NCI-H2227 treated with DMSO at 0.1 percent for 48 hours (cell line): ENCODE measurements at regions not wholly inside any gene's neighbourhood (a gene's known extent, or its start where the extent isn't known, plus 50 kb on each side); places are given as distances from the start of the nearest gene placed in this dataset.

Experiments used
- DNase-seq: peaks from one replicate; lab custom pipeline; 2025; lab: John Stamatoyannopoulos, UW

DNA sequence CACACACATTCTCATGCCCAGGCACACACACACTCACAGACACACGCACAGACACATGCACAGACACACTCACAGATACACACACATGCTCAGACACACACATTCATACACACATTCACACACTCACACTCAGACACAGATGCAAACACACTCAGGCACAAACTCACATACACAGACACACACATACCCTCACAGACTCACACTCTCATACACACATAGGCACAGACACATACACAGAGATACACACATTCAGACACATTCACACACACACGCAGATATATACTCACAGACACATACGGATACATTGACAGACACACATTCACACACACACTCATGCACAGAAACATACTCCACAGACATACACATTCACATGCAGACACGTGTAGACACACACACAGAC is 89.6 kb downstream of the RBFOX3 start:
- no peak for DNase-seq

DNA sequence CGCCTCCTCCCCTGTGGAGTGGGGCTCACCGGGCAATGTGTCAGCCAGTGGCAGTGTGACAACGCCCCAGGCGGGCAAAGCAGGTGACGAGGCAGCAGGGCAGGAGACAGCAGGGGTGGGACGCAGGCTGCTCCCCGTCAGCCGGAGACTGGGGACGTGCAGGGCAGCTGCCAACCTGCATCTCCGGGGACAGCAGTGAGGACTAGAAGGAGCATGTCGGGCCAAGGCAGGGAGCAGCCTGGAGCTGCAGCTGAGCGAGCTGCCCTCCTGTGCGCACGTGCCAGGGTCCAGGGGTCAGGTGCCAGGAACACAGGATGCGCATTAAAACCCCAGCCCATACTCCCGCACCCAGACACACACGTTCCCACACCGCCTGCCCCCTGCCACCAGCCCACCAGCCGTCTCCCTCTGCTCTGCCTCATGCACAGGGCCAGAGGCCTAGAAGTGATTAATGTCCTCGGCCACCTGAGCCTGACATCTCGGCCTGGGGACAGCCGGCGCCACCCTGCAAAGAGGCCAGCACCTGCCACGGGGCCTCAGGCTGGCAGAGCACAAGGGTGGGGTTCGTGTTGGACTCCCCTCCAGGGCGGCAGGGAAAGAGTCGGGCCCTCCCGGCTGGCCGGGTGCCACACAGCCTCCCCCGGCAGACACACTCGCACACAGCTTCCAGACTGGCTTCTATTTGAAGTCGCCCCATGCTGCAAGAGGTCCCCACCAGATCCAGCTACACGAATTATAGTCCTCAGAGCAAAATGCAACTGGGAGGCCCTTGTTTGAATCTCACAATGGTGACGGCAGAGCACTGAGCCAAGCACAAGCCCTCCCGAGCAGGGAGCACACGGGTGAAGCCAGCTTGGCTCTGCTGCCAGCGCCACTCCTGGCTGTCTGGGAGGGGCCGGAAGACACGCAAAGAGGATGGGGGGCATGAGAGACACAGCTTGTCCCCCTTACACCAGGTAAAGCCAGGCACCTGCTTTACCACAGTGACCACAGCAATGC is 90.4 kb downstream of the RBFOX3 start:
- DNase-seq, result no peak

DNA sequence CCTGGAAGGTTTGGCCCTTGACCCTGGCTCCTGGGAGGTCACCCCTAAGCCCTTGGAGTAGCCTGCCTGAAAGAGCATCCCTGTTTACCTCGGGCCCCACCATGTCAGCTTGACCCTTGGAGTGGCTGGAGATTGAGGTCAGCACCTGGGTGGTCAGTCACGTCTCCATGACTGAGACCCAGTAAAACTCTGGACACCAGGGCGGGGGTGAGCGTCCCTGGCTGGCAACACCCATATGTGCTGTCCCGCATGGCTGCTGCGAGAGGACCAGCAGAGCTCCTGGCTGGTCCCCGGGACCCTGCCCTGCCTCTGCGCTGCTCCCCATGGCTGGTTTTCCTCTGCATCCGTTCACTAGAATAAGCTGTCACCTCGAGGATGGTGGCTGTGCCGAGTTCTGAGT is 91.2 kb downstream of the RBFOX3 start:
- DNase-seq, result no peak

DNA sequence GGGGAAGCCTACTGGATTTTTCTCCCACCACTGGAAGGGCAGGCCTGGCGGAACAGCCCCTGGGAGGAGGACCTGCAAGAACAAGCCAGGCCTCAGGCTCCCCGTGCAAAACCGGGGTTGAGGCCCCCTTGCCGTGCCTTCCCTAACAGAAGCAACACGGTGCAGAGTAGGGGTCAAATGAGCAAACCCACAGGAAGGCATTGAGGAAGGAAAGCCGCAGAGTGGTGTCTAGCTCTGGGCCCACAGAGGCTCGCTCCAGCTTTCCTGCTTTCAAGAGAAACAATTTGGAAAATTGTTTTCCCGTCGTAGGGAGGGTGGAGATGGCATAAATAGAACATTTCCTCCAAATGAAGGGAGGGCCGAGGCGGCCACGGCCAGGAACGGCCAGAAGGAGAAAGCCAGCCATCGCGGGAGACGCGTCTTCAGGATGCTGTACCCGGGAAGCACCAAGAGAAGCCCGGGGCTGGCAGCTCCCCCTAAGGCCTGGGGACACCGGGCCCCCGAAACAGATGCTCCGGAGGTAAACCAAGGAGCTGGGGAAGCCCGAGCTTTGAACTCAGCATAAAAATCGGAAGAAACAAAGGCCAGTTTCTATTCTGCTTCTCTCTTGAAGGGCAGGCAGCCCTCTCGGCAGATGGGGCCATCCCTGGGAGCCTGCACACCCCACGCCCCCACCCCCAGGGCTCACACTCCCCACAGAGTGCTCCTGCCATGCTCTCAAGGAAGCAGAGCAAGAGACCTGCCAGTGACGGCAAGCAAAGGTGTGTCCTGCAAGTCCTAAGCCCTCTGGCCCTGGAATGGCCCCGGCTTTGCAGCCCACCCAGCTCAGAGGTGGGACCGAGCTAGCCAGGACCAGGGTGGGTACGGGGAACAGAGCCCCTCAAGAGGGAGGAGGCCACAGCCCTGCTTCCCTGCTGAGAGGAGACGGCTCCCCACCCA is 92.0 kb downstream of the RBFOX3 start:
- DNase-seq, result no peak

DNA sequence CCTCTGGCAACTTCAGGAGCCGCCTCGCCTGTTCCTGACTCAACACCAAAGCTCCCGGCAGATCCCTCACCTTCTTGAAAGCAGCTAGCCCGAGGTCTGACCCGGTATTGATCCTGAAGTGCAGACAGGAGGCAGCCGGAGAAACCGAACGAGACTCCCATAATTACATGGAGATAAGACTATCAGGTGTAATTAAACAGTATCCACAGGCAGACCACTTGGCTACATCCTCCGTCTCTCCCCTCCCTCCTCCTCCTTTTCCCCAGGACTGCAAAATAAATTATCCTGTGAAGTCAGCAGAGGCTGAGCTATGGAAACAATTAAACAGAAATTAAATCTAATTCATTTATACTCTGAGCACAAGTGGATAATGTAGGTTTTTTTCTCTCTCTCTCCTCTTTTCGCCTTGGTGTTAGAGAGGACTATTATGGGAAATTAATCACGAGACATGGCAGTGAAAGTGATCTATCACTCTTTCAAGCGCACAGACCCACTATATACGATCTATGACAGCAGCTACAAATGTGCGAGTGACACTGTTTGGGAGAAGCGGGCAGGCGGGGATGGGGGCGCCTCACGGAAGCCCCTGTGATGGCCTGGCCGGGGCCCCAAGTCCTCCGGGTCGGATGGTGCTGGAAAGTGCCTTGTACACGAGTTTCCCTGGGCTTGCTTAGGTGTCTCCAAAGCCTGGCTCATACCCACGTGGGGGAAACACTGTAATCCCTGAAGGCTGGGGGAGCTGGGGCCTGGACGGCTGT is 92.8 kb downstream of the RBFOX3 start:
- peak; percentile 64 for DNase-seq

DNA sequence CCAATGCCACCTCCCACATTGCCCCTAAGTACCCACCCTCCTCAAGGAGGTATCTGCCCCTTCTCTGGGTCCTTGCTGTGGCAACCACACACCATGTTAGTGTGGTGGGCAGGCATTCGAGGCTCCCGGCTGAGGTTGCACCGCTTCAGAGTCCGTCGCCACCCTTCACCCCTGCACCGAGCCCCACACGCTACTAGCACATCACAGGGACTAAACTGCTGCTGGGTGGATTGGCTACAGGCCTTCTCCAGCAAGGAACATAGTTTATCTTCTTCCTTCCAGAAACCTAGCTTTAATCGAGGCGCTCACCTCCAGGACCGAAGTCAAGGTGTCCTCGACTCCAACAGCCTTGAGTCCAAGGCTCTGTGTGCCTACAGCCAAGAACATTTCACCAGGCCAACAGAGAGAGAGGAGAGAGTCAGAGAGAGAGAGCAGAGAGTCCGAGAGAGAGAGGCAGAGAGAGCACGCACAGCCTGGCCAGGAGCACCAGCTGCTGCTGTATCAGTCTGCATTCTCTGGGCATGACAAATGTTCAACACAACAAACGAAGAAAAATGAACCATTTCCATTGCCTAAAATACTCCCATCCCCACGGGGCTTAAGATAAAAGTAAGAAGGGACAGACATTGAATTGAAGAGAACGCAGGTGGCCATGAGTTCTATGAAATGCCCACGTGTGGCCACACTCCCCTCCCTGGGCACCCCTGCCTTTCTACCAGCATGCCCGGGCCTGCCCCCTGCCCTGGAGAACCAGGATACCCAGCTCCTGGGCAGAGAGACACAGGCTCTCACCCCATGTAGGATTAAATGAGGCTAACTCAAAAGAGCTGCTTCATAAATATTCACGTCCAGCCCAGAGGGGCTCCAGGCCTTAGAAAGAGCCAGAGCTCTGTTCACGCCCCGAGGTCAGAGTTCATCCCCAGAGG is 94.9 kb downstream of the RBFOX3 start:
- no peak for DNase-seq

DNA sequence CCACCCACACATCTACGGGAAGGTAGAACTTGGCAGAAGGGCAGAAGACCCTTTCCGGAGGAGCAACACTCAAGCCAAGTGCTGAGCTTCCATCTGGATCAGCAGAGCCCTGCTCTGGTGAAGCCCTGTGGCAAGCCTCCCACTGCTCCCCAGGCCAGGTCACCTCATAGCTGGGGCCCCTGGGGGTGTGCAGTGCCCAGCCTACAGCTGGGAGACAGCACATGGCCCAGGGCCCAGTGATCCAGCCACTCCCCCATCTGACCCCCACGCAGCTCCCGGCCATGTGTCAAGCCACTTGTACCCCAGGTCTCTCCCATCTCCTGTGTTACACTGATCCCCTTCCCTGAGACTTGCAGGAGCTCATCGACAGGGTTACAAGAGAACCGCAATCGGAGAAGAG is 95.7 kb downstream of the RBFOX3 start:
- no peak for DNase-seq

DNA sequence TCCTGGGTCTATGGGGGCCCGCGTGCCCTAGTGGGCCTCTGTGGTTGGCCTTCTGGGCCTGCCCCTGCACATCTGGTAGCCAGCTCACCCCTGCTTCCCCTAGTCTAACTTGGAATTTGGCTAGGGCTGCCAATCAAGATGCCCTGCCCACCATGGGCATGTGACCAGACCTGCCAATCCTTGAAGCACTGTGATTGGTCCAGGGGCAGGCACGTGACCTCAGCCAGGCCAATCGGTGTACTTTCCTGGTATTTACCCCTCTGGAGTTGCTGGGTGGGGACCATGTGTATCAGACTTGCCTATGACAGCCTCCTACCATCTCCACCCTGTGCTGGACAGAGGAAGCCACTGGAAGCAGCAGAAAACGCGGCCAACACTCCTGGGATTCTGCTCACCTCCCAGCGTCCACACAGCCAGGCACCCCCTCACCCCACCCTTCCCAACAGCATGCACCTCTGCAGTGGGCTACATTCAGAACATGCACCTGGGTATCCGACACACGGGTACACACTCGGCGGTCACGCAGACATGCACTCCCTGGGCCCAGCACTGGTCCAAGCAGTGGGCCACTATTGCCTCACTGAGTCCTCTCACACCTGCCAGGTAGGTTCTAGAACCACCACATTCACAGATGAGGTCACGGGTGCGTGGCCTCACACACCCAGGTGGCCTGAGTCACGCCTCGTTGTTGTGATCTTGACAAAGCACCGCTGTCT is 96.9 kb downstream of the RBFOX3 start:
- no peak for DNase-seq

DNA sequence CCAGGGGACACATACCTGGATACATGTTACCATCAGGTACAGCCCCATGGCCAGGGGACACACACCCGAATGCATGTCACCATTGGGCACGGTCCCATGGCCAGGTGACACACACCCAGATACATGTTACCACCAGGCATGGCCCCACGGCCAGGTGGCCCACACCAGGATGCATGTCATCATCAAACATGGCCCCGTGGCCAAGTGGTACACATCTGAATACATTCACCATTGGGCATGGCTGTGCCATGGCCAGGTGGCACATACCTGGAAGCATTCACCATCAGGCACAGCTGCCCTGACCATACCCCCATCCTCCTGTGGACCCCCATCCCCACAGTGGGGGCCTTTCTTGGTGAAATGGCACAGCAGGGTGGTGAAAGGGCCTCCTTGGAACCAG is 97.6 kb downstream of the RBFOX3 start:
- DNase-seq, result no peak

DNA sequence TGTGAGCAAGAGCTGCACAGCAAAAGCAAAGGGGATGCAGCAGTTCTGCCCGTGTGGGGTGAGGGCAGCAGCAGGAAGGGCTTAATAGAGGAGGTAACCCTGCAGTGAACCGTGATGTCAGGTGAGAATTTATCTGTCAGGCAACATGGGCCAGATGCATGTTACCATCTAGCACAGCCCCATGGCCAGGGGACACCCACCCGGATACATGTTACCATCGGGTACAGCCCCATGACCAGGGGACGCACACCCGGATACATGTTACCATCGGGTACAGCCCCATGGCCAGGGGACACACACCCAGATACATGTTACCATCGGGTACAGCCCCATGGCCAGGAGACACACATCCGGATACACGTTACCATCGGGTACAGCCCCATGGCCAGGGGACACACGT is 99.4 kb downstream of the RBFOX3 start:
- no peak for DNase-seq

DNA sequence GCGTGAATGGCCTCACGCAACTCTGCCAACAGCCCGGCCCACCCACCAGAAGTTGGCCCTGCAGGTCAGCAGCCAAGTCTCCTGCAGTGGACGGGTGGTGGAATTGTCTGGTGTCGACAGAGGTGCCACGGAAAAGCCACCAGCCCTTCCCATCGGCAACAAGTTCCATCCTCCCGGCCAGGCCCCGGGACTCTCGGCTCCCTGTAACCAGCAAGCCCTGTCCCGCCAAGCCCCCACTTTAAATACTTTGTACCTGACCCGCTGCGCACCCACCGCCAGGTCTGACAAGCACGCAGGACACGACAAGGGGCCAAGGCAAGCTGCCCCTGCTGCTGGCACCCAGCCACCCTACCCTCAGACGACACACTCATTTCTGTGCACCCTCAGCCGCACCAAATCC is 100.8 kb downstream of the RBFOX3 start:
- no peak for DNase-seq

DNA sequence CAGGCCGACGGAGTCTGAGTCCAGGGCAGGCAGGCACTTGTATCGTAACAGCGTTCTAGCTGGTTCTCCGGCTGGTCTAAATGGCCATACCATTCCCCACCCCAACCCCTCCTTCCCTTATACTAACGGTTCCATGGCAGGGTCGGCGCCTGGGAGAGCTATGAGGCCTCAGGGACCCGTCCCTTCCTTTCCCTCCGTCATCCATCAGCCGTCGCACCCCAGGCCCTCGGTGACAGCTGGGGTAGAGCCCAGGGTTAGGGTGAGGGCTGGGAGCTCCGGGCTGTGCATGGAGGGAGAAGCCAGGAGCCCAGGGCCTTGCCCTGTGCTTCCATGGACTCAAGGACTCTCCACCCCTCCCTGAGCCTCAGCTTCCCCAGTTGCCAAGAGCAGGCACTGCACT is 101.4 kb downstream of the RBFOX3 start:
- no peak for DNase-seq

DNA sequence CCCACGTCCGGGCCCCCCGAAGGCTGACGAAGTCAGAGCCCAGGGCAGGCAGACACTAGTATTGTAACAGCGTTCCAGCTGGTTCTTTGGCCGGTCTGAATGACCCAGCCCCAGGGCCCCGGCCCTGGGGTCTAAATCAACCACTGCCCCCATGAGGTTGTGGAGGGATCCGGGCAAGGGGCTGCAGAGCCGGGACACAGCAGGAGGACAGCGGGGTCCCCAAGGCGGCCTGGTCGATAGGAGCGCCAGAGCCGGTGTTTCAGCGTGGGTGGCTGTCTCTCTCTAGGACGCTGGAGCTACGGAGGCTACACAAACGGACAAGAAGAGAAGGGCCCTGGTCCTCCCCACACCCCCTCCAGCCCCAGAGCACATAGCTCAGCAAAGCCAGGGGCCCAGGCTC is 101.8 kb downstream of the RBFOX3 start:
- DNase-seq, result no peak

DNA sequence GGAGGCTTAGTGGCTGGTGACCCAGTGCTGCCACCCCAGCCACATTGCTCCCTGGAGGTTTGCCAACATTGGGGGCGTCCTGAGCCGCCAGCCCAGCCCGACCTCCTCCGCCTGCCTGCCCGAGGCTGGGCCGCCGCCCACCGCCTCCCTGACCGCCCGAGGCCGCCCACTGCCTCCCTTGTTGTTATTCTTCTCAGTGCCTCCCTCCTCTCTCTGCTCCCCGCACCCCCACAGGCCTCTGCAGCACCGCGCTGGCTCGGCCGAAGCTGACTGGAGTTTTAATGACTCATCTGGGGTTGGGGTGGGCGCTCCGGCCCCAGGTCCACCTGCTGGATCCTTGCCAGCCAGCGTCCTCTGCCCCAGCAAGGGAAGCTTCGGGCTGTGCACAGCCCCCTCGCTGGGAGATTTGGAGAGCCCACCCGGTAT is 102.5 kb downstream of the RBFOX3 start:
- no peak for DNase-seq

DNA sequence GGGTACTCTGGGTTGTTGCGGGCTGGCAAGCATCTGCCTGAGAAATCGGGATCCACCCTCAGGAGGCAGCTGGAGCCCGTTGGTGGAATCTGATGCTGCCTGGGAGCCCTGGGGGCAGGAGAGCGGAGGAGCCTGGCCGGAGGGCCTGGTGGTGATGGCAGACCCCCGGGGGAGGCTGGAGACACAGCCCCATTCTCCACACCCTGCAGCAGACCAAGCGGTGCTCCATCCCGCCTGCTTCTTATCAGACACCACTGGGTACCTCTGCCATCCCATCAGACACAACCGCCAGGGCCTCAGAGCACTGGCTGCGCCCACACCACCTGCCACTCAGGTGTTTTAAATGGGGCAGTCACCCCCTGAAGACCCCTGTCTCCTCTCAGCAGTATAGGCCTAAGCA is 103.9 kb downstream of the RBFOX3 start:
- DNase-seq, result no peak

DNA sequence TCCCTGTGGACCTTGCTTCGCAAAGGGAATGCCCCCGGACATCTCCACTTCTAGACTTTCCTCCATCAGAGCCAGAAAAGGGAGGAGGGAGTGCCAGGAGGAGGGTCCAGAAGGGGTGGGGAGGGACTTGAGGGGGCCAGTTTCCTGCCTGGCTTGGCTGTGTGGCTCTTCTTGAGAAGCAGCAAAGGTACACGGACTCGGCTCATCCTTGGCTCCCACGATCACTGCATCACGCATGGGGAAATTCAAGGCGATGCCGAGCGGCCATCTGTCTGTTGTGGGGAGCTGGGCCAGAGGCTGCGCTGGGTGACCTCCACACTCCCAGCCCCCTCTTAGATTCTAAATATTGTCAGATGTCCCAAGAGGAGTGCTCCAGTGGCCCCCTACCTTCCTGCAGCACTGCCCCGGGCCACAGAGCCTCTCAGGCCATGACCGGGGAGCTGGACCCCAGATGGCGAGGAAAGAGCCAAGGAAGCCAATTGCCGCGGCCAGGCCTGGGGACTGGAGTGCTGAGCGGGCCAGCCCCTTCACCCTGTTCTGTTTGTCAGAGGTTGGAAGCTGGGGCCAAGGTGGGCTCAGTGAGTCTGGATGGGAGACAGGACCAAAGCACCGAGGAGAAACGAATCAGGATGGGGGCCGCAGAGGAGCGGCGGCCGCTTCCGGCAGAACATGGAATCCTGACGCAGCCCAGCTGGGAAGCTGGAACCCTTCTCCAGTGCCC is 104.5 kb downstream of the RBFOX3 start:
- DNase-seq, result no peak

DNA sequence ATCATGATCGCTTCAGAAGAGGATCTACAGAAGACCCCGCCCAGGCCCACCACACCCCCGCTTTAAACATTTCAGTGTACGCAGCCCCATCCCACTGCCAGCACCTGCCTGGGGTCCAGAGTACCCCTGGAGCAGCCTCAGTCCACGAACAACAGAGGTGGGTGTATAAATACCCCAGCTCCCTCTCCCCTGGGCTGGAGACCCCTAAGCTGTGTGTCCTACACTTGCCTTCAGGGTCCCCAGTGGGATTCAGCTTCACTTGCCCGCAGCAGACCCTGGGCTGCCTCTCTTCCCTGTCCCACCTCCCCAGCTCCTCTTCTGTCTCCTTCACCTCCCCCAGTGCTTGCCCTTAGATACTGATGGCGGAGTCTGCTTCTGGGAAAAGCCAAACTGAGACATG is 105.7 kb downstream of the RBFOX3 start:
- no peak for DNase-seq

DNA sequence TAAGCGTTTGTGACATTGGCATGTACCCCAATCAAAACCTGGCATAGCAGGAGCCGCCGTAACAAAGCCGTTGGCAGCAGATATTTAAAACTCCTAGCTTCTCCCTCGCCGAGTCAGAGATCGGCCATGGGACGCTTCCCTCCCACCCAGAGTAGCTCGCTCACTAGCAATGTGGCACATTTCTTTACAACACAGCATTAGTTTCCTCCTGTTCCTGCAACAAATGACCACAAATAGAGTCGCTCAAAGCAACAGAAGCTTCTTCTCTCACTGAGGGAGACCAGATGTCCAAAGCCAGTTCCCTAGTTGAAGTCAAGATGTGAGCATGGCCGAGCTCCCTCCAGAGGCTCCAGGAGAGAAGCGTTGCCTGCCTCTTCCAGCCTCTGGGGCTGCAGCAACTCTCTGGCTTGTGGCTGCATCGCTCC is 106.7 kb downstream of the RBFOX3 start:
- no peak for DNase-seq

DNA sequence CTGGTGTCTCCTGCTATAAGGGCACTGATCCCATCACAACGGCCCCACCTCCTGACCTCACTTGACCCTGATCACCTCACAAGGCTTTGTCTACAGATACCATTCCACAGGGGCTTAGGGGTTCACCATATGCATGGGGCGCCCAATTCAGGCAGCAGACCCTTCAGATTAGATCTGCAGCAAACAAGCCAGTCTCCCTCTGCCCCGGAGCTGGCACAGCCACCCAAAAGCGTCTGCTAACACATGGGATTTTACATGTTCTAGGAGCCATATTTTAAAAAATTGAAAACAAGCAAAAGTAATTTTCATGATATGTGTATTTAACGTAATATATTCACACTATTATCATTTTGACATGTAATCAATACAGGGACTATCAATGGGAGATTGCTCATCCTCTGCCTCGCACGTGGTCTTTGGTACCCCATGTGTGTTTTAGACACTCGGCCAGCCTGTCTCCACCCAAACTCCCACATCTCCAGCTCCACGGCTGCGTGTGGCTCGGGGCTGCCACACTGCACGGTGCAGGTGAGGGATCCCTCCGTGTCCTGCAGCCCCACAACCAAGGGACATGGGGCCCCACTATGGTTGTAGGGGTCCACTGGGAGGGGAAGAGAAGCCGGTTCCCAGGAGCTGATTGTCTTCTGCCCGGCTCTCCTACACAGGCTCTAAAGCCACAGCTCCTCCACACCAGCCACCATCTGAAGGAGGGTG is 107.6 kb downstream of the RBFOX3 start:
- DNase-seq, result no peak
